Nephron progenitor cell (in vitro differentiated cells): ENCODE measurements at regions not wholly inside any gene's neighbourhood (a gene's known extent, or its start where the extent isn't known, plus 50 kb on each side); places are given as distances from the start of the nearest gene placed in this dataset.

Experiments used
- DNase-seq: peaks from one replicate; pipeline ENCODE4 v3.0.0; 2021
- H3K27ac Mint-ChIP-seq: 2 replicates; pipeline ENCODE4 v1.8.0; 2021; ENCODE audit warnings: mild to moderate bottlenecking, moderate library complexity, mixed read lengths
- H3K27me3 Mint-ChIP-seq: 2 replicates; pipeline ENCODE4 v1.8.0; 2021; ENCODE audit warnings: mild to moderate bottlenecking, low read depth, mixed read lengths; ENCODE audit not compliant: poor library complexity
- H3K36me3 Mint-ChIP-seq: 2 replicates; pipeline ENCODE4 v1.8.0; 2021; ENCODE audit warnings: low read depth, mixed read lengths
- H3K4me1 Mint-ChIP-seq: 2 replicates; pipeline ENCODE4 v1.8.0; 2021; ENCODE audit warnings: mixed read lengths
- H3K4me3 Mint-ChIP-seq: 2 replicates; pipeline ENCODE4 v1.8.0; 2021; ENCODE audit warnings: mild to moderate bottlenecking, moderate library complexity, mixed read lengths
- H3K9me3 Mint-ChIP-seq: 2 replicates; pipeline ENCODE4 v1.8.0; 2021; ENCODE audit warnings: mild to moderate bottlenecking, moderate library complexity, mixed read lengths
- CTCF ChIP-seq: fragments of 200-600 bp; sonication (generic); IDR thresholded peaks from 2 replicates; pipeline ENCODE4 v1.5.0; 2021; ENCODE audit warnings: antibody characterized with exemption

GRCh38 chr2:129849559-129850160 lies 129.8 kb upstream of the RAB6C start:
- Mint-ChIP-seq H3K4me1 (no peaks in the 10 kb centered on the region), H3K27ac (no peak overlapping the region), H3K9me3 (no peaks in the 10 kb centered on the region), H3K27me3 (peaks cover 10% of the 10 kb centered on the region), H3K4me3 (no peak overlapping the region), H3K36me3 (no peaks in the 10 kb centered on the region)
- peak; percentile 73 for TF ChIP-seq CTCF
- peak; percentile 27 for DNase-seq

- Mint-ChIP-seq H3K9me3 (peaks cover 12% of the 10 kb centered on the region), H3K27me3 (peaks cover 11% of the 10 kb centered on the region), H3K27ac (no peak overlapping the region), H3K4me1 (peaks cover 4% of the 10 kb centered on the region), H3K36me3 (no peaks in the 10 kb centered on the region), H3K4me3 (no peak overlapping the region)
- no peak for TF ChIP-seq CTCF
- DNase-seq = no peak
Measured at GRCh38 chr2:129857200-129857599, 122.3 kb upstream of the RAB6C start.

GRCh38 chr2:129859175-129859574 lies 120.3 kb upstream of the RAB6C start:
- H3K4me3 Mint-ChIP-seq = no peak overlapping the region

GRCh38 chr2:129860088-129860487 lies 119.4 kb upstream of the RAB6C start:
- H3K4me1 Mint-ChIP-seq = peaks cover 4% of the 10 kb centered on the region
- H3K27me3 Mint-ChIP-seq = peaks cover 7% of the 10 kb centered on the region
- no peak for TF ChIP-seq CTCF
- no peaks in the 10 kb centered on the region for H3K36me3 Mint-ChIP-seq
- H3K27ac Mint-ChIP-seq = no peak overlapping the region
- DNase-seq = no peak
- no peak overlapping the region for H3K4me3 Mint-ChIP-seq
- H3K9me3 Mint-ChIP-seq = peaks cover 12% of the 10 kb centered on the region

More at GRCh38 chr2:129859175-129859574, 120.3 kb upstream of the RAB6C start:
- TF ChIP-seq CTCF = no peak
- H3K4me1 Mint-ChIP-seq = peaks cover 4% of the 10 kb centered on the region
- H3K9me3 Mint-ChIP-seq = peaks cover 12% of the 10 kb centered on the region
- DNase-seq = no peak
- no peak overlapping the region for H3K27ac Mint-ChIP-seq
- no peaks in the 10 kb centered on the region for H3K36me3 Mint-ChIP-seq
- peaks cover 11% of the 10 kb centered on the region for H3K27me3 Mint-ChIP-seq

GRCh38 chr2:129861666-129862288 lies 117.7 kb upstream of the RAB6C start:
- no peaks in the 10 kb centered on the region for H3K9me3 Mint-ChIP-seq
- peaks cover 4% of the 10 kb centered on the region for H3K4me1 Mint-ChIP-seq
- peak overlapping the region; percentile 62 for H3K27ac Mint-ChIP-seq
- H3K27me3 Mint-ChIP-seq = peaks cover 7% of the 10 kb centered on the region
- no peak for TF ChIP-seq CTCF
- no peaks in the 10 kb centered on the region for H3K36me3 Mint-ChIP-seq
- H3K4me3 Mint-ChIP-seq = no peak overlapping the region
- no peak for DNase-seq

- no peaks in the 10 kb centered on the region for H3K9me3 Mint-ChIP-seq
- no peak for TF ChIP-seq CTCF
- no peak overlapping the region for H3K27ac Mint-ChIP-seq
- no peak for DNase-seq
- peaks cover 4% of the 10 kb centered on the region for H3K27me3 Mint-ChIP-seq
- H3K4me1 Mint-ChIP-seq = peaks cover 4% of the 10 kb centered on the region
- no peak overlapping the region for H3K4me3 Mint-ChIP-seq
- no peaks in the 10 kb centered on the region for H3K36me3 Mint-ChIP-seq
Measured at GRCh38 chr2:129862668-129863067, 116.8 kb upstream of the RAB6C start.
